ENCODE measurements at regions not wholly inside any gene's neighbourhood (a gene's known extent, or its start where the extent isn't known, plus 50 kb on each side); places are given as distances from the start of the nearest gene placed in this dataset.

DNA sequence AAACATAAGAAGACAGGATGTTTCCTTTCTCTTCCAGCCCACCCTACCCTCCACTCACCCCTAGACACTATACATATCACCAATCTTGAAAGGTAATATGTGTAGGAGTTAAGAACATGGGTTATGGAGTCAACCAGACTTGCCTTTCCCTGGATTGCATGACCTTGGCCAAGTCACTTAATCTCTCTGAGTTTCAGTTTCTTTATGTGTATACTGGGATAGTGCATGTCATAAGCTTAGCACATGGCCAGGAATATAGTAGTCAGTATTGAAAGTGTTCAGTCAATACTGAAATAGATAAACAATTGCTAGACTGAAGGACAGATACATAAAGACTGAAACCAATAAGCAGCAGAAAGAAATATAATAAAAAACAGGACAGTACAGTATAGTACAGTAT lies 283.2 kb upstream of the STT3B start:
- no peak for DNase-seq

DNA sequence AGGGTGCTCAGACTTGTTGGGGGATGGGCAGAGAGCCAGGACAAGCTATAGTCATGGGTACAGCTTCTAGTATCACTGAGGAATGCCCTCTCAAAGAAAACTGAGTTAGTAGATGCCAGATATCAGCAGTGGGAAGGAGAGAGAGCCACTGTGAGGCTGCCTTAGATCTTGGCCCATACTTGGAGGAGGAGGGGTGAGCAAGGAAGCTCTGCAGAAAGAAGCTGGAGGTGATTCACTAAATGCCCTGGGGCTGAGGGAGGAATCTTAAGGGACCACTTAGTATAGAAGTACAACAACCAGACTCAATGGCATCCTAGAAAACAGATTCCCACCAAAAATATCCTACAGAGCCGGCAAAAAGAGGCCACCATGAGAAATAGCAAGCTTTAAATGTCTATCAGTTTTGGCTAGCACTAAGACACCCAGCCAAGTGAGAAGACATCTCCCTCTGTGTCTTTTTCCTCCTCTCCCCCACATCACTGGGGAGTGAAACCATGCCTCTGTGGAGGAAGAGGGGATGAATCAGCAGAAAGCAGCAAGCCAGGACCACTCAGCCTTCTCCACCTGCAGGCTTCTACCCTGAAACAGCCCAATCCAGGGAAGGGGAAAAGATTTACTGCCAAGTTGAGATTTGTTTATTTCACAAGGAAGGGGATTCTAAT lies 282.5 kb upstream of the STT3B start:
- DNase-seq, result no peak

DNA sequence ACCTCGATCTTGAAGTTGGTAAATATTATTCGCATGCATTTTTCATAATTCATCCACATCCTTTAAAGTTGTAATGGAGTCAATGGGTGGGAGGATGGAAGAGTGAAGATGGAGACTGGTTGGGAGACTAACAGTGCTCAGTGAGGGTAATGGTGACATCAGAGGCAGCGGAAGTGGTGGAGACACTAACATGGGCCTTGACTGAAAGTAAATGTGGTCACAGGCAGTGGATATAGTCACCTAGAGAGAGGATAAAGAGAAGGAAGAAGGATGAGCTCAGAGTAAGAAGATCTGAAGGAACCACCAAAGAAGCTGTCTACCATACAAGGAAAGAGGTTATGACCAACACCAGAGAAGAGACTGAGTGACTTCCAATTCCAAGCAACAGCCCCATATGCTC lies 281.6 kb upstream of the STT3B start:
- no peak for DNase-seq

DNA sequence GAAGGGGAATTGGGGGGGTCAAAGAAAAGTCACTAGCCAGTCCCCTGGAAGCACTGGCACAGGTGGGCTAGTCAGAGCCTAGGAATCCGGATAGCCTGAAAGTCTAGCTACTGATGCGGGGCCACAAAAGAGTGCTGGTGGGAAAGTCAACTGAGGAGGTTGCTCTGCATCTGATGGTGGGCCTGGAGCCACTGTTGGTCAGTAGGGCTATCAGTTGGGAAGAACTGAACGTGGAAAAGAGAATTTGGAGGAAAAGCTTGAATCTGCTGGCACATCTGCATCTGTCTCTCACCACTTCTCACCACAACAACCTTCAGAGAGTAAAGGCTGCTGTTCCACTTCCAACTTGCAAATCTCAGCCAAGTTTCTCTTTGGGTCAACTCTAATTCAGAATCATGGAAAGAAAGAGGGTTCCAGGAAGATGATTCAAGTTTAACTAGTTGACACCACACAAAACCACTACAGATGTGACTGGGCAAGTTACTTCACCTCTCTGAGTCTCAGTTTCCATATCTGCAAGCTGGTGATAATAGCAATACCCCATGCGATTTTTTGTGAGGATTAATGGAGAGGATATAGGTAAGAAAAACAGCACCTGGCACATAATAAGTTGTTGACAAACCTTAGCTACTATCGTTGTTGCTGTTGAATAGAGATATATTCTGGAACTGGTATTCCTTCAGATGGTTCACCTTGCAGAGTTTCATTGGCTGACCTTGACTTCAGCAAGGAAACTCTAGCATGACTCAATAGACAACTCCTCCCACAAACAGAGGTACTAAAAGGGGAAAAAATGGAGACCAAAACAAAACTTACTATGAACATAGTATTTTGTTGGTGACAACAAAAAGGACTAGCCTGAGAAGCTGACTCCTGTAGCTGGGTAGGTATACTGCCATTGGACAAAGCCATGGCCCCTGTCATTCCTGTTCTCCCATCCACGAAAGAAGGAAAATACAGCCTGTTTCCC lies 280.2 kb upstream of the STT3B start:
- DNase-seq, result no peak

DNA sequence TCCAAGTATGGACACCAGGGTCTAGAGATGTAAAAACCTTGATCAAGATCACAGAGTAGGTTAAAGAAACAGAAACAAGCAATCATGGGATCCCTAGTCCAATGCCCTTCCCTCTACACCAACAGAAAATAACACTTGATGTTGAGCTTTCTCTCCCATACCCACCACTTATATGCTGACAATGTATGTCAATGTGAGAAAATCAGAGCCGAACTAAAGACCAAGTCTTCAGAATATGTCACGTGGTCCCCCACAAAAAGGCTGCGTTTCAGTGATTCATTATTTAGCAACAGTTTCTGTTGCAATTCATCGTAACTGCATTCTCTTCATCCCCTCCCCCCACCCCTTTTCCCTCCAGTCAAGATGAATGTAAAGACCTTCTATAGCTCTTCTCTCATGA lies 278.9 kb upstream of the STT3B start:
- DNase-seq, result no peak

DNA sequence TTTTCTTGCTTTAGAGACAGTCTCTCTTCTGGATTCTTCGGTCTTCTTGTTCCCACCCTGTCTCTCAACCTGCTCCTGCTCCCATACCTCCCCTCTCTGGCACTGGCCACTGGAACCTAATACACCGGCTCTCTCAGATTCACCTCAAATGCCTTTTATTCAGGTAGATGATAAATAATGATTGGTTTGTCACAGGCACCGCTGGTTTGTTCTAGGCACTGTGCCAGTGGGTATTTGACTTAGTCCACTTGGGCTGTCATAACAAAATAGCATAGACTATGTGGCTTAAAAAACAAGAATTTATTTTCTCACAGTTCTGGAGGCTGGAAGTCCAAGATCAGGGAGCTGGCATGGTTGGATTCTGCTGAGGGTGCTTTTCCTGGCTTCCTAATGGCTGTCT lies 278.2 kb upstream of the STT3B start:
- no peak for DNase-seq

DNA sequence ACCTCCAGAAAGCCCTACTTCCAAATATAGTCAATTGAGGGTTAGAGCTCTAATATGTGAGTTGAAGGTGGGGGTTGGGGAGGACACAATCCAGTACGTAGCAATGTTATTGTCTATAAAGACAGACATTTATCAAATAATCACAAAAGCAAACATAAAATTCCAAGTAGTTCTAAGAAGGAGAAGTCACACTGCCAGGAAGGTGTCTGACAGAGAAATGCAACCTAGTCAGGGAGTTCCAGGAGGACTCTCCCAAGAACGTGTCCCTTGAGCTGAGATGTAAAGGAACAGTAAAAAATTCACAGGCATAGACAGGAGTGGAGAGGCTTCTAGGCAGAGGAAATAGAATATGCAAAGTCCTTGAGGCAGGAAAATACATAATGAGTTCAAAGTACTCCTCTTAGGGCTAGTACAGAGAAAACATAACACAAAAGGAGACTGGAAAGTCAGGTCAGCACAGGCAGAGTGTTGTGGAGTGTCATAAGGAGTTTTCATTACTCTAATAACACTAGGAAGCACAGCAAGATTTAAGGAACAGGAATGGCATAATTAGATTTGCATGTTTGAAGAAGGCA lies 277.6 kb upstream of the STT3B start:
- DNase-seq, result no peak

DNA sequence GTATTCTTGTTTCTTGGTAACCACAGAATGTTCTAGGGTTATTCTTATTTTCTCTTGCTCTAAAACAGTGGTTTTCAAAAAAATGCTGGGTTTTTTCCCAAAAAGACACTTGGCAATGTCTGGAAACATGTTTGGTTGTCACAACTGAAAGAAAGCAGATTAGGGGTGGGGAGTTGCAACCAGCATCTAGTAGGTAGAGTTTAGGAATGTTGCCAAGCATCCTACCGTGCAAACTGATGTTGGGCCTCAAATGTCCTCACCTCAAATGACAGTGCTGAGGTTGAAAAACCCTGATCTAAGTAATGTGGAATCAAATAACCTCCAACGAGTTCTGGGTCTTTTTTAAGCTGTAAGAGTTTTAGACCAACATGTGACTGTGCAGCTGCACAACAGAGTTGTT lies 270.5 kb upstream of the STT3B start:
- no peak for DNase-seq

DNA sequence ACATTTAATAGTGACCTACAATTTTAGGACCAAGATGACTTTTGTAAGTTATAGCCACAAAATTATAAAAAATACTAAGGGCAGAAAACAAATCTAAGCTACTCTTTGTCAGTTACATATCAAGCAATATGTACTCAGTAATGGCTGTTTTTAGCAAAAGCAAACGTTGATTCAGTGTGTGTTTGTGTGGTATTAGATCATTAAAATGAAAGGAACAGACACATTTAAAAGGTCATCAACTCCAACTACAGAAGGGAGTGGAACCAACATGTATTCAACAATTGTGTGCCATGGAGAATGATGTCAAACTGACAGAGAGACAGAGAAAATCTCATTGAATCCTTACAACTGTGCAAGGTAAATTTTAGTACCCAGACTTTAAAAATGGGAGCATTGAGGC lies 268.8 kb upstream of the STT3B start:
- DNase-seq, result no peak

DNA sequence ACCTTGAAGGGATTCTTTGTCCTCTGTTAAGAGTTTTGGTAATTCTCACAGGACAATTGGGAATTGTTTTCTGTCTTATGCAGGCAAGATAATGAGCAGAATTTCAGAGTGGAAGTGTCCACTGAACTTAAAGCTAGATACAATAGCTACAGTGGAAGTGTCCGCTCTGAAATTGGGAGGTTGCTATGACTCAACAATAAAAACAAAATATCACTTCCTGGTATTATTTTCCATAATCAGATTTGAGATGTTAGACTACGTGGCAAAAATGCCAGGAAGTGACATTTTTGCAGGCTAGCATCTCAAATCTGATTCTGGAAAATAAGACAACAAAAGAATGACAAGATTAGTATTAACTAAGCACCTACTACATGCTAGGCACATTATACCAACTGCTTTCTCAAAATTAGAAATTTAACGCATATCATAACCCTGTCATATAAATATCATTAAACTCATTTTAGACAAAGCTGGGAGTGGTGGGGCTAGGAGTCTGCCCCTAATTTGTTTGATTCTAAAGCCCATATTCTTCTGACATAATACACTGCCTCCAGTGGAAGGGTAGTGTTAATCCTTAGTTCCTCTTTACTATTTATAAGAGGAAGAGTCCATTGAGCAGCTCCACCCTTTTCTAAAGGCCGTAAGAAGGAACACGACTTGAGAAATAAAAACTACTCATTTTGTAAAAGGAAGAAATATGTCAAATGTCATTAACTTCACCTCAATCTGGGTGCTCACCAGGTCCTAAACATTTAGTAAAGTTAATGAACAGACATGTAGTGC lies 266.9 kb upstream of the STT3B start:
- DNase-seq, result no peak

DNA sequence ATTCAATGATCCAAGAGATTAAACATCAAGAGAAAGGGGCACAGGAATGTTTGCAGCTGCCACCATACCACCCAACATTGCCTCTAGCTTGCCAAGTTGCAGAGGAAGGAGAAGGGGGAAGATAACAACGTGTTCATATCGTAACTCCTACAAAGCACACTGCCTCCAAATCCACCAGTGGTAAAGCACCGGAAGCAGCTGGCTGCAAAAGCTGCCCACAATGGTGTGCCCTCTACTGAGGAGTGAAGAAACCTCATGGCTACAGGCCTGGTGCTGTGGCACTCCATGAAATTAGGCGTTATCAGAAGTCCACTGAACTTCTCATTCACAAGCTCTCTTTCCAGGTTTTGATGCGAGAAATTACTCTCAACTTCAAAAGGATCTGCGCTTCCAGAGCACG lies 263.9 kb upstream of the STT3B start:
- no peak for DNase-seq

DNA sequence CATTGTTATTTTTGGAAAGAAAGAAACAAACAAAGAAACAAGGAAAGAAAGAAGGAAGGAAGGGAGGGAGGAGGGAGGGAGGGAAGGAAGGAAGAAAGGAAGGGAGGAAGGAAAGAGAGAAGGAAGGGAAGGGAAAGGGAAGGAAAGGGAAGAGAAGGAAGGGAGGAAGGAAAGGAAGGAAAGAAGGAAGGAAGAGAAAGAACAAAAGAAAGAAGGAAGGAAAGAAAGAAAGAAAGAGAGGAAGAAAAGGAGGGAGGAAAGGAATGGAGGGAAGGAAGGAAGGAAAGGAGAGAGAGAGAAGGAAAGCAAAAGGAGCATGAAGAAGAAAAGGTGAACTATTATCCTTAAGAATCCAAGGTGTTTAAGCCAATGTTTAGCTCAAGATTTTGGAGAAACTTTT lies 262.7 kb upstream of the STT3B start:
- DNase-seq, result no peak

DNA sequence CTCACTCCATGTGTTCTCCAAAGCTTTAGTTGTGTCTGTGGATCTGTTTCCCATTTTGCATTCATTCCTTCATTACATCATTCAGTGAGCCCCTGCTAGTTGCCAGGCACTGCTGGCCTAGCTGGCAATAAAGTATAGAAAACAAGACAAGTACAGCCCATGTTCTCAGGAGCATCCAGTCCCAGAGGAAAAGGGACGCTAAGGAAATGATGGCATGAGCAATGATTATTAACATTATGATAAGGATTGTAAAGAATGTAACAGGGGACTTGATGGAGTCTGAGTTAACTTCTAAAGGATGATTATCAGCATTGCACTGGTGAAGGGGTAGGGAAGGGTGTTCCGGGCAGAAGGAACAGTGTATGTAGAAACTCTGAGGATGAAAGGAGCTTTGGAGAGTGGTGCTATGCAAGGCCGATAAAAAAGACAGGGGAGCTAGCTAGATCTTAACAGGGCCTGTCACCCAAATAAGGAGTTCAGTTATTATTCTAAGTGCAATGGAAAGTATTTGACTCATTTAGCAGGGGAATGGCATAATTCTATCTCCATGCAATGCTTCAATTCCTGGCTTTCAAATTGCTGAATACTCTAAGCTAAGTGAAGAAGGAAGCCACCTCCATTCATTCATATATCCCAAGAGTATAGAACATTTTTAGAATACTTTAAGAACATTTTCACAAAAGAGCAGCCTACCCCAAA lies 258.2 kb upstream of the STT3B start:
- DNase-seq, result no peak

DNA sequence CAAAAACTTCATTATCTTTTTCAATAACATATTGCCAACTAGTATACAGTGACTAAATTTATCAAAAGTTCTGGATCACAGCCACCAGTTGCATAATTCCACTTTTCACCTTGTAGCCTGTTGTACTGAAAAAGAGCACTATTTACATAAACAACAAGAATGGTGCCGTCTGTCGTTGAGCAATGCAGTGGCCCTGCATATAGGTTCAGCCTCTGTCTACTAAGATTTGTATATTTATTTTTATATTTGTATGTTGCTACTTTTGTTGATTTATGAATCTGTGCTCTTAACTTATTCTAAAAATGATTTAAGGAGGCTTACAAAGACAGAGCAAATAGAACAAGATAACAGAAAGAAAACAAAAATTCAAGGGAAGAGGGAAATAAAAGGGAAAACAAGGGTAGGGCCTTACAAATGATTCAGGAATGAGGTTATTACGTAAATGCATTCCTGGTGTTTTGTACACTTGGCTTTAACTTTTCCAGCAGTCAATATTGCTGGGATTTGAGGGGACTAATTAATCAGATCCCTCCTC lies 257.6 kb upstream of the STT3B start:
- no peak for DNase-seq

DNA sequence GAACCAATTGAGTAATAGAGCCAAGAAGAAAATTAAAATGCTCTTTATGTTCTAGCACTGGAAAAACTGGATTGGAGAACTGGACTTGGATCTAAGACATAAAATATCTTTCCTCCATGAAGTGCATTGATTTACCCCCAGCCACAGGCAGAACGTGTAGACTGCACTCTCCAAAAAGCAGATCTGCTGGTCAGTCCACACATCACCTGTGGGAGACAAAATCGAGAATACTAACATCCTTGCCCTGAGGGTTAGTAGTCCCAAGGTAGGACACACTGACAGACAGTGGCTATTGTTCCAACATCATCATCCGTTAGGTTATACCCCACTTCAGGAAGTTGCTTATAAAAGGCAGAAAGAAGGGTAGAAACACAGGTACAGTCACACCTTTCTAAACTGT lies 257.1 kb upstream of the STT3B start:
- DNase-seq, result no peak

DNA sequence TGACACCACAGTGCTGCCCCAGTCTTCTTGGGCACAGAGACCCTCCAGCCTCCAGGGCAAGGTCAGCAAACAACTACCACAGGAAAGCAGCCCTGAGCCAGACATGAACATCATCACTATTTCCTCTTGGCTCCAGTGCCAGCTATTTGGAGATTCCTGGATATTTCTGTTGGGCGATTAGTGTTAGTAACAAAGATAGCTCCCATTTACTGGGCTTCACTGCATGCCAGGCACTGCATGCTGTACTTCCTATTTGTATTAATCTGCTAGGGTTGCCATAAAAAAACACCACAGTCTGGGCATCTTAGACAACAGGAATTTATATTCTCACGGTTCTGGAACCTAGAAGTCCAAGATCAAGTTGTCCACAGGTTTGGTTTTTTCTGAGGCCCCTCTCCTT lies 255.1 kb upstream of the STT3B start:
- DNase-seq, result no peak

DNA sequence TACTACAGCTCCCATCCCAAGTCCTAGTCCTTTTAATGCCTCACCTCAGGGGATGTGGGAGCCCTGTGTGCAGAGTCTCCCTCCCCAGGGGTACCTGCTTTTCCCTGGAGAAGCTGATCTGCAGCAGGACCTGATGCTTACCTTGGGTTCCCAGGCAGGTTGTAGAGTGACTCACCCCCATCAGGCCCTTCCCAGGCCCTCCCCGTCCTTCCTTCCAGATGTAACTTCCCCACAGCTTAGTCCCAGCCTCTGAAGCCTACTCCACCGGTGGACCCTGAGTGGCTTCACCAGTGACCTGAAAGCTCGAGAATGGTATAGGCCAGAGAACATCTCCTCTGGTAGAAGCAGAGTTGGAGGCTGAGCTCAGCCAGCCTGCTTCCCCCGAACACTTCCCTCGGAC lies 254.2 kb upstream of the STT3B start:
- DNase-seq, result no peak

DNA sequence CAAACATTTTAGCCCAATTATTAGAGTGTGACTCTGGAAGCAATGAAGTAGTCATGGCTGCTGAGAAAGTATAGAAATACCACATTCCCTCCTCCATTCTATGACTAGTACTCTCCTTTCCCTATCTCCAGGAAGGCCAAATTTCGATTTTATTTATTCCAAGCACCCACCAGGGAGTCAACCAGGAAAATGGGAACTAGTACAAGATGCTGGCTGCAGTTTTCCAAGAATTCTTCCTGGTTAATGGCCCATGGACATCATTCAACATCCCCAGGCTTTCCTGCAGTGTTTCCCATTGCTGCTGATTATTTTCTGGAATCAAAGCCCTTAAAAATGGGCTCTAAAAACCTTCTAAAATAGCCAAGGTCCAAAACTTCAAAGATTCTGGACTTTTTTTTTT lies 247.9 kb upstream of the STT3B start:
- no peak for DNase-seq

DNA sequence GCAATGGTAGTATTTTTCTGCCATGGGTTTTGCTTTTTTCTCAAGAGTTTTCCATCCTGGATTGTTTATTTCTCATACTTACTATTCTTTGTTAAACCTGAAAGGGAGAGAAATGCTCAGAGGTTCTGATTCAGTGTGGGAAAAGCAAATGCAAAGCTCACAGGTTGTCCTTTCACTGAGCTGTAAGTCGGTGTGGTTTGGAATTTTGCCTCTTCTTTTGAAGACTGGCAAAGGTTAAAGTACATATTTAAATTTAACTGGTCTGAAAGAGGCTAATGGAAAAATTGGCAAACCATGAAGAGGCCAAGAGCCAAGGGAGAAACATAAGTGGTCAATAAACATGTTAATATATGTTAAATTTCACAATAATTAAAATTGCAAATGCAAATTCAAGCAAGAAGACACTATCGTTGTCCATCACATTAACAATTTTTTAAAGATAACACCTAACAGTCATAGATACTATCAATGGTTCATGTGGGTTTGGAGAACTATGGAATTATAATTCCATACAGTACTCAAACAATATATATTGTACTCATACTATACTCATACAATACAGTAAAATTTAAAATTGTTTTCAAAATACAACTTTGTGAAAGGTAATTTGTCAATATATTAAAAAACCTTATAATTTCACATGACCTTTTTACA lies 246.8 kb upstream of the STT3B start:
- DNase-seq, result no peak

DNA sequence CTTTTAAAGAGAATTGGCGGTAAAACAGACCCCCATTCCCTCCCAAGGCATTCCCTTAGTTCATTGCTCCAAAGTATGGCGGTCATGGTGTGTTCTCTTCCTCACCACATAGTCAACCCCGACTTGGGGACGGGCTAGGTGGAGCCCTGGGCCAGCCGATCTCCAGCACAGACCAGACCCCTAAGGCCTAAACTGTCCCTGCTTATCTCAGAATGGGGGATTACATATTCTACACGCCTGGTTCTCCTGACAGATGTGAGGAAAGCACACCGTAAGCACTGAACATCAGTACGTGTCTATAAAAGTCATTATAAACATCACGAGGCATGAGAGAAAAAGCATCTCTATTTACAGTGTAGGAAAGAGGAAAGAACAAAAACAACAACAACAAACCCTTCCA lies 244.5 kb upstream of the STT3B start:
- DNase-seq, result no peak

DNA sequence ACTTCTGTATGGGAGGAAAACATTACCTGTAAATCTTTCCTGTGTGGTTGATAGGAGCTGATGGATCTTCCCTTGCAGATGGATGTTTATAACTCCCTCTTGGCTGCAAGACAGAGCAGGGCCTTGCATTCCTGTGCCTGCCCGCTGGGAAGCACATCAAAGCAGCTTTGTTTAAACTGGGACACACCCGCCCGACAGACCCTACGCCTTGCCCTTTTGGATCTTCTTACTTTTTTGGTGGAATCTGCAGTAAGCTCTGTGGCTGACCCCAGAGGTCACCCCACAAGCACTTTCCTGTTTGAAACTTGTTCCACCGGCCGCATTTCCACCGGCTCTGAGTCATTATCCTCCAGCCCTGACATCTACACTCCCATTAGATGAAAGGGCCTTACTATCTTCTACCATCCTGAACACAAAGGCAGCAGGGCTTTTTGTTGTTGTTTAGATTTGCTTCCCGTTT lies 244.1 kb upstream of the STT3B start:
- no peak for DNase-seq

Data from muscle of arm (tissue), 1 donor.